ENCODE measurements at regions not wholly inside any gene's neighbourhood (a gene's known extent, or its start where the extent isn't known, plus 50 kb on each side); places are given as distances from the start of the nearest gene placed in this dataset.

GRCh38 chr9:91073049-91073810 lies 271.6 kb downstream of the SYK start:
- DNase-seq = no peak

- DNase-seq = no peak
Measured at GRCh38 chr9:91073811-91074771, 272.5 kb downstream of the SYK start.

- no peak for DNase-seq
Measured at GRCh38 chr9:91074866-91075265, 273.2 kb downstream of the SYK start.

- no peak for DNase-seq
Measured at GRCh38 chr9:91075279-91075678, 273.7 kb downstream of the SYK start.

- DNase-seq = no peak
Measured at GRCh38 chr9:91077624-91078368, 276.2 kb downstream of the SYK start.

GRCh38 chr9:91078369-91078695 lies 276.7 kb downstream of the SYK start:
- no peak for DNase-seq

- no peak for DNase-seq
Measured at GRCh38 chr9:91082731-91083130, 279.0 kb downstream of the AUH start.

GRCh38 chr9:91084896-91085516 lies 276.7 kb downstream of the AUH start:
- DNase-seq = no peak

GRCh38 chr9:91085517-91086291 lies 276.0 kb downstream of the AUH start:
- DNase-seq = no peak

- no peak for DNase-seq
Measured at GRCh38 chr9:91086657-91087461, 274.9 kb downstream of the AUH start.

- DNase-seq = no peak
Measured at GRCh38 chr9:91087462-91087759, 274.3 kb downstream of the AUH start.

- DNase-seq = no peak
Measured at GRCh38 chr9:91089405-91090129, 272.2 kb downstream of the AUH start.

GRCh38 chr9:91090130-91090410 lies 271.6 kb downstream of the AUH start:
- DNase-seq = no peak

- DNase-seq = no peak
Measured at GRCh38 chr9:91092214-91092613, 269.5 kb downstream of the AUH start.

- DNase-seq = no peak
Measured at GRCh38 chr9:91094324-91095088, 267.2 kb downstream of the AUH start.

GRCh38 chr9:91098203-91098850 lies 263.4 kb downstream of the AUH start:
- no peak for DNase-seq

GRCh38 chr9:91099436-91099835 lies 262.3 kb downstream of the AUH start:
- DNase-seq = no peak

GRCh38 chr9:91100878-91101450 lies 260.8 kb downstream of the AUH start:
- no peak for DNase-seq

- no peak for DNase-seq
Measured at GRCh38 chr9:91101611-91102168, 260.0 kb downstream of the AUH start.
